ENCODE measurements at regions not wholly inside any gene's neighbourhood (a gene's known extent, or its start where the extent isn't known, plus 50 kb on each side); places are given as distances from the start of the nearest gene placed in this dataset.

- H3K4me2 ChIP-seq (ENCODE audit: insufficient read depth, low read length) = no peak overlapping the region
- H3K27ac ChIP-seq (ENCODE audit: insufficient read depth, low read depth, low read length) = no peak overlapping the region
- H3K9me3 ChIP-seq (replicated peaks; ENCODE audit: control insufficient read depth, insufficient read depth, low read length) = no peaks in the 10 kb centered on the region
- BruUV-seq (replicated peaks) = no TSS peak
- no peaks in the 10 kb centered on the region for H3K36me3 ChIP-seq (ENCODE audit: control insufficient read depth in 2 of 2, extremely low read depth in 1 of 2, insufficient read depth in 2 of 2, low read length in 2 of 2)
- no peak overlapping the region for H3K4me3 ChIP-seq (replicated peaks in 1 of 3; ENCODE audit: insufficient read depth in 1 of 3, low read depth in 1 of 3, low read length in 3 of 3)
- H3K9ac ChIP-seq (replicated peaks; ENCODE audit: extremely low read depth, insufficient read depth, low read length) = no peak overlapping the region
- CTCF ChIA-PET = interaction anchor here (7.9 kb wide), 1 partner anchor 206 kb away, joined by 108 read pairs; no protein-coding TSS in a partner anchor
- dilution Hi-C loops (cut with MboI; ENCODE audit: extremely low pct_ligation_motif_present, low sequenced_read_pairs) (no loop called here), intact Hi-C loops (cut with micrococcal nuclease) (no loop called here)
- no peaks in the 10 kb centered on the region for H3K9me1 ChIP-seq (replicated peaks; ENCODE audit: control insufficient read depth, extremely low read depth, insufficient read depth, low read length)
- POLR2A ChIA-PET = no interaction called here
- H4K20me1 ChIP-seq (replicated peaks; ENCODE audit: control insufficient read depth, extremely low read depth, insufficient read depth, low read length) = no peaks in the 10 kb centered on the region
- H2AFZ ChIP-seq (ENCODE audit: low read depth, low read length) = no peak overlapping the region
- TF ChIP-seq FOS (IDR thresholded peaks at IDR 0.05; ENCODE audit: borderline replicate concordance, insufficient read depth, low read length) (no peak), CTCF (IDR thresholded peaks at IDR 0.05; ENCODE audit: extremely low read depth in 1 of 2, insufficient read depth in 1 of 2, low read depth in 1 of 2, low read length in 2 of 2) (no peak), JUN (IDR thresholded peaks at IDR 0.05; ENCODE audit: borderline replicate concordance, insufficient read depth, insufficient read length, low read depth) (no peak), MYC (IDR thresholded peaks at IDR 0.05; ENCODE audit: low read depth, low read length) (no peak), POLR2A (IDR thresholded peaks at IDR 0.05; ENCODE audit: low read depth, low read length) (no peak), POLR2AphosphoS5 (IDR thresholded peaks at IDR 0.05; ENCODE audit: insufficient read depth, low read depth, low read length) (no peak), GATA2 (IDR thresholded peaks at IDR 0.05; ENCODE audit: insufficient read depth, insufficient read length, low read depth, low read length) (no peak), EZH2 (IDR thresholded peaks at IDR 0.05; ENCODE audit: borderline replicate concordance, low read depth, low read length, severe bottlenecking) (no peak), MAX (IDR thresholded peaks at IDR 0.05; ENCODE audit: insufficient read depth, insufficient read length) (no peak)
- no peaks in the 10 kb centered on the region for H3K79me2 ChIP-seq (ENCODE audit: control insufficient read depth, insufficient read depth, low read length)
- DNase-seq (ENCODE audit: low read depth, low spot score) (no peak), FAIRE-seq (no peak)
- H3K27me3 ChIP-seq (ENCODE audit: control insufficient read depth in 2 of 2, insufficient read depth in 2 of 2, low read length in 2 of 2) = peaks cover 19 to 20% of the 10 kb centered on the region in 2 experiments
- H3K4me1 ChIP-seq (ENCODE audit: control insufficient read depth, extremely low read depth, insufficient read depth, low read length) = no peaks in the 10 kb centered on the region
These were observed 111.8 kb downstream of the ENGASE start for GRCh38 chr17:79186406-79186805.
